Stimulated activated CD4-positive, alpha-beta T cell treated with anti-CD3 and anti-CD28 coated beads, Interleukin-1b, Interleukin-23, amount 100 ng/mL, for 24 hours (primary cell): ENCODE measurements at regions not wholly inside any gene's neighbourhood (a gene's known extent, or its start where the extent isn't known, plus 50 kb on each side); places are given as distances from the start of the nearest gene placed in this dataset.
"Not testable (repeated sequence)": the region's sequence is repeated elsewhere in the genome, so short reads cannot be mapped to it uniquely, and the experiment has no call there.

ENCODE experiments used
- DNase-seq, 4 experiments: peaks; one replicate each; pipeline ENCODE4 v3.0.0-alpha.2; 2020; ENCODE audit warnings: low read depth in 4 of 4, low spot score in 1 of 4

DNA sequence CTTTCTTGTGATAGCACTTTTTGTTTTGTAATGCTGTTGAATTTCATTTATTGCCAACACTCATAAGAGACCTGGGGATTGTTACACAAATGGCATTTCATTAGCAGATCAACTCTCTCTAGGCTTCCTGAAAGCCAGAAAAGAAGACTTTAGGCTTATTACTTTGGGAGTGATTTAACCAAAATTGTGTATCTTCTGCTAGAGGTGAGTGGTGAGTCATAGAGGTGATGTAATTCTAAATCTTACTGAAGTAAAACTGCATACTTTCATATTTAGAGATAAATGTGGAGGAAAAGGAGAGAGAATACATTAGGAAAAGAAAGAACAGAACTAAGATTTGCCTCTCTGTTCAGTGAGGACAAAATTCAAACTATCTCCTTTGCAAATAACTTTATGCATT lies 304.7 kb upstream of the RGS17 start:
- DNase-seq: no peak

DNA sequence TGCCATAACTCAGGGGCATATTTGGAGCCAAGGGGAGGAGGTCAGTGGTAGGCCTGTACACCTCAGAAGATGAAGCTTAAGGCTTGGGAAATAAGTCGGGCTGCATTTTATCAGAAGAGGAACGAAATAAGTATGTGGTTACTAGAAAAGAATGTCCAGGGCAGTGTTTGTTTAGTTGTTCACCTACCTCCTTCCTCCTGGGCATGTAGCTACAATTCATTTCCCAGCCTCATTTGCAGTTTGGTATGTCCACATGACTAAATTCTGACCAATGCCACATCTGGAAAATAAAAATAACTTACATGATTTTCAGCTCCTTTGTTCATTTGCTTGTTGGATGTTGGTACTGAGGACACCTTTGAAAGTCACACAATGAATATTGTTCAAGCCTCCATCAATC lies 294.5 kb upstream of the RGS17 start:
- DNase-seq: no peak

DNA sequence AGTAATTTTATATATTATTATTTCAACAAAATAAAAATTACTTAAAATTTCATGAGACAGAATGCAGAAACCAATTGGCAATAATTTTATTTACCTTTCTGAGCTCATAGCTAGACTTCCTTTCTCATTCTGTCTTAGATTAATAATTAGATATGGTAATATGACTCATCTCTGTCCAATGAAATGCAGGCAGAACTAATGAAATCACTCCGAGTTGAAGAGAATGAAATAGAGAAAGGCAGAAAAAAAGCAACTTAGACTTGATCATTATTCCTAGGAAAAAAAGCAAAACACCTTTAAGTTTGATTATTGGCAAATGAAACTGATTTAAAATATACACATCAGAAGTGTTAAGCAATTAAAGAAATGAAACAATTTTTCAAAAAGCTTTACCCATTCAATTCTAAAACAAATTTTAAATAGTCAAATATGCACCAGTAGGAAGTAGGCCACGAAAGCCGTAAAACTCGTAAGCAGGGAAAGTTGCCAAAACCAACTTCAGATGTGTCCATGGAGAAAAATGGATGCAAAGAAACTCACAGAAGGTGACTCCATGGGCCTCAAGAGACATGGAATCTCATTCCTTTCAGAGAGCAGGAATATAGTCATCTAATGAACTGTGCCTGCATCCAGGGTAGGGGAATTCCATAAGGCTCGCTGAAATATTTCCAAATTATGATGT lies 293.8 kb upstream of the RGS17 start:
- no peak for DNase-seq

DNA sequence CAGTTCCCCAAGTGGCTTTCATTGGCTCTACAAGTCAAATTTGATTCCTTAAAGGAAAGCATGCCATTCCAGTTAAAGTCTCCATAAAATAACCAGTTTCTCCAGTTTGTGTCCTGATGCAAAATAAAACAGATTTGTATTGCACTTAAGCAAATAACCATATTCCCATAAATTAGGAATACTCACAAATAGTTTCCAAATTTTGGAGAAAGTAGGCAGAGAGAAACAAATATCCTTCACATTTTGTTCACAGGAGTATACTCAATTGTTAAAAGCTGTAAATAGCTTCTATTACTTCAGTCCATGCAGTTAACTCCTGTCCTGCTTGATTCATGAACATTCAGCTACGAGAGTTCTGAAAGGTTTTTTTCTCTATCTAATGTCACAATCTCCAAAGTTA lies 281.4 kb upstream of the RGS17 start:
- no peak for DNase-seq

DNA sequence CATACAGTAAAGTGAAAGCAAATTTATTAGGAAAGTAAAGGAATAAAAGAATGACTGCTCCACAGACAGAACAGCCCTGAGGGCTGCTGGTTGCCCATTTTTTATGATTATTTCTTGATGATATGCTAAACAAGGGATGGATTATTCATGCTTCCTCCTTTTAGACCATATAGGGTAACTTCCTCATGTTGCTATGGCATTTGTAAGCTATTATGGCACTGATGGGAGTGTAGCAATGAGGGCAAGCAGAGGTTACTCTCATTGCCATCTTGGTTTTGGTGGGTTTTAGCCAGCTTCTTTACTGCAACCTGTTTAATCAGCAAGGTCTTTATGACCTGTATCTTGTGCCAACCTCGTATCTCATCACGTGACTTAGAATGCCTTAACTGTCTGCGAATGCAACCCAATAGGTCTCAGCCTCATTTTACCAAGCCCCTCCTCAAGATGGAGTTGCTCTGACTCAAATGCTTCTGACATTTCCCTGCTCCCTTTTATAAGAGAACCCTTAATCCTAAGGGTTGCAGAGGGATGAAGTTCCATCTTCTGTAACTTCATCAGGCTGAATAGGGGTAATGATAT lies 280.1 kb upstream of the RGS17 start:
- DNase-seq: no peak

DNA sequence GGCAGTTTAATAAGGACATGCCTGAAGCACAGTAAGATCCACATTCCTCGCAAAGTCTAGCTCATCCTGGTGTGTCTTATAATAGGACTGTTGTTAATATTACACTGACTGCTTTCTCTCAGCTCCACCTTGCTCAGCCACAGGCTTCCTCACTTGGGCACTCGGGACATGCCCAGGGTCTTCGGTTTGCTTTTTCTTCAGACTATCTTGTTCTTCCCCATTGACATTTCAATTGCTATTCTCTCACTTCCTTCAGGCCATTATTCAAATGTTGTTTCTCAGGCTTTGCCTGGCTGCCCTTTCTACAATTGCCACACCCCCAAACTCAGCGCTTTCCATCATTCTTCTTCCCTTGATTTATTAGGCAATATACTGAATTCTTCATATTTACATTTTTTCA lies 274.8 kb upstream of the RGS17 start:
- no peak for DNase-seq

DNA sequence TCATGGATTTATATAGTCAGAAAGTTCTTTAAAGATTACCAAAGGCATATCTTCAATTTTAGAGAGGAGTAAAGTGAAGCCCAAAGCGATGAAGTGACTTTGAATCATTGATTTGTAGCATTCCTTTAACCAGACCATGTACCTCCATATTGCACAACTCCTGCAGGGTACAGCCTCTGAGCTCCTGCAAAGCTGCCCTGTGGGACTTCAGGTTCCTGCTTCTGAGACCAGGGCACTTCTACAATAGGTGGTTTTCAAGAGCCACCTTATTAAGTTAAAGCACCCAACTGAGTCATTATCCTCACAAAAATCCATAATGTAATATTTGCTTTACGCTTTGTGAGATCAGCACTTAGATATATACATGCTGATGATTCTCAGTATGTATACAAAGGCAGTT lies 270.7 kb upstream of the RGS17 start:
- no peak for DNase-seq

DNA sequence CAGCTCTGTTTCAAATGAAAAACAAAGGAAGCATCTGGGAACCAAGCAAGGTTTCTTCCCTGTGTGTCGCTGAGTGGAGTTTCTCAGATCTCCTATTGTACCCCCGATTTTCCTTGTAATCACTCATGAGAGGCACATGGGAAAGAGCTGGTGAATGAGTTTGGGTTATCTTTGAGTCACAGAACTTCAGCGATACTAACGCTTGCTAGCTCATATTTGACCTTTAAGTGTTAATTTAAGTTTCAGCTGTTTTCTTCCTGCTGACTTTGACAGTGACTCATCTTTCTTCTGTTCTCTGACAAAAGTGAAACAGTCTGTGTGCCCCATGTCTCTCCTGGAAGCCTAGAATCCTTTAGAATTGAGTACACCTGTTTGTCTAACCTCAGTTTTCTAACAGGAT lies 261.1 kb upstream of the RGS17 start:
- DNase-seq: no peak

DNA sequence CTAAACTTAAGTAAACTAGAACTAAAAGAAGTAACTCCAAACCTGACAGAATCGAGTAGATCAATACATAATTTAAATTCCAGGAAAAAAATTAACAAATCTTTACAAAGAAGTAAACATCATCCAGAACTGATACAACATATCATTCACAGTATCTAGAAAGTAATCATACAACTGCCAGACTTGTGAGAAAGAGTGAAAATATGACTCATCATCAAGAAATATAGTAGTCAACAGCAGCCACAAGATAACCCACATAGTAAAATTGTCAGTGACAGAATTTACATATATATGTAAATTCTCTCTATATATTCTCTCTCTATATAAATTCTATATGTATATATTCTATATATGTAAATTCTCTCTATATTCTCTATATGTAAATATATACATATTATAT lies 242.8 kb upstream of the RGS17 start:
- no peak for DNase-seq

DNA sequence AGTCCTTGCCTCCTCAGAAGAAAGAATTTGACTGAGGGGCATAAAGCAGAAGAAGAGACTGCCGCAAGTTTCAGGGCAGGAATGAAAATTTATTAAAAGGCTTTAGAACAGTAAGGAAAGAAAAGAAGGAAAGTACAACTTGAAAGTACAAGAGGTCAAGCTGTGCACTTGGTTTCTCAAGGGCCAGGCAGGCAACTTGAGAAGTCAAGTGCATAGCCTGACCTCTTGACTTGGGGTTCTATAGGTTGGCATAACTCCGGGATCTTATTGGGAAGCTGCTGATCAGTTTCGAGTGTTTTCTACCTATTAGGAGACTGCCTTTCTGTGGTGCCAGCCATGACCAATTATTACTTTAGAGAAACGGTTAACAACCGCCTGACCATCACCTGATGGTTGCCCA lies 237.0 kb upstream of the RGS17 start:
- no peak for DNase-seq

DNA sequence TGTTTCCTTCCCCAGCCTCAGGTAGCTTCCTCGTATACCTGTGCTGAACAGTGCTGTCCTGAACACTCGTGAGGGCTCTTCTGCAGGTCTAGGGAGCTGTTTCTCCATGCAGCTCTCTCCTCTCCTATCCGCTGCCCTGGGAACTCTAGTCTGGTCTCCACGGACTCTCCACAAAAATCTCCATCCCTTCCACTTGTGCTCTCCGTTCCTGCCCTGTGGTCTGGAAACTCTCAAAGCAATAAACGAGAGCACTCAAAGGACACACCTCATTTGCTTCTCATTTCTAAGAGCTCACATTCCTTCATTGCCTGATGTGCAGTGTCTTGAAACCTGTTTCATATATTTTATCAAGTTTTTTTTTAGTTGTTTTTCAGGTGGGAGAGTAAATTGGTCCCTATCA lies 235.9 kb upstream of the RGS17 start:
- no peak for DNase-seq

DNA sequence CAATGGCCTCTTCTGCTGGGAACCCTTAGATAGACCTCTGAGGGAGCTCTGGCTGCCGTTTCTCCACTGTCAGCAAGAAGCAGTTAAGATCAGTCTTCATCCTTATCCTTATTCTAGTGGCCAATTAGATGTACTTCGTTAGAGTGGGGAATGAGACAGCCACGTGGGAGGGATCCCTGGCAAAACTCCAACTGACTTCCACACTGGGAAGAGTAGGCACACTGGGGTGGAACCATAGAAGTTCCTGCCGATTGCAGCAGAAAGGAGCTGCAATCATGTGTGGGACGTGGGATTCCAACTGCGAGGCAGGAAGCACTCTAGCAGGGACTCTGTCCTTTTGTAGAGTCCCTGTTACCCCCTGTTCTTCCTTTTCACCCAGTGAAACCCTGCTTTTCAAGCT lies 226.3 kb upstream of the RGS17 start:
- DNase-seq: no peak

DNA sequence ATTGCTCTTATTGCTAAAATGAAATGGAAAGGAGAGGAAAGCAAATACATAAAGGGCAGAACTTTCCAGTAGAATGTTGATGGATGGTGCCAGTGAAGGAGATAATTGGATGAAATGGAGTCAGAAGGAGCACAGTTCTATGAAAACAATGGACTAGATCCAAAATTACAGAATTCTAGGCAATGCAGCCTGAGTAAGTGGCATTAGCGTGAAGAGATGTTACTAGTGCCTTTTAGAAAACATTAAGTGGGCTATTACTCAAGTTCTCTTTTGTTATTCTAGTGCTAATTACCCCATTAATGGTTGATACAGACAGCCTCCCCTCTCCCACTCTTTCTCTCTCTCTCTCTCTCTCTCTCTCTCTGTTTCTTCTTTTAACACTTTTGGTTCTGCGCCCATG lies 209.5 kb upstream of the RGS17 start:
- no peak for DNase-seq

DNA sequence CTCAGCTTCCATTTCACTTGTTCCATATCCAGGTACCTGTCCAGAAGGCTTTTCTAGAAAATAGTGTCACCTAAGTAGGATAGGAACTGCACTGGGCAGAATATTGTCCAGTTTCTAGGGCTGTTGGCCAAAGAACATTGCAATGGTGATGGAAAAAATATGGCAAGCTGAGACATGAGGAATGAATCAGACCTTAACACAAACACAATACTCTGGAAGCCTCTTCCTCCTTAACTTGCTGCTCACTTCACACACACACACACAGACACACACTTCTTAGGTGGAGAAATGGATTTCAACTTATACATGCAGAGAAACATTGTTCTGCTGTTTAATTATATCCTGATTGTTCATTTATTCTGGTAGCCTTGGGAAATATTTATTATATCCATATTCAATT lies 203.0 kb upstream of the RGS17 start:
- no peak for DNase-seq

DNA sequence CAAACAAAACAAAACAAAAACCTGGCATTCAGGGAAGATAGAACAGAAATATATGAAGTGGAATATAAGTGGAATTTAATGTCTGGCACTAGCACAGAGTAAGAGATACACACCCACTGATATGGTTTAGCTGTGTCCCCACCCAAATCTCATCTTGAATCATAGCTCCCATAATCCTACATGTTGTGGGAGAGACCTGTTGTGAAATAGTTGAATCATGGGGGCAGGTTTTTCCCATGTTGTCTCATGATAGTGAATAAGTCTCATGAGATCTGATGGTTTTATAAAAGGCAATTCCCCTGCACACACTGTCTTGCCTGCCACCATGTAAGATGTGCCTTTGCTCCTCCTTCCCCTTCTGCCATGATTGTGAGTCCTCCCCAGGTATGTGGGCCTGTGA lies 200.1 kb upstream of the RGS17 start:
- DNase-seq: not testable (repeated sequence)

DNA sequence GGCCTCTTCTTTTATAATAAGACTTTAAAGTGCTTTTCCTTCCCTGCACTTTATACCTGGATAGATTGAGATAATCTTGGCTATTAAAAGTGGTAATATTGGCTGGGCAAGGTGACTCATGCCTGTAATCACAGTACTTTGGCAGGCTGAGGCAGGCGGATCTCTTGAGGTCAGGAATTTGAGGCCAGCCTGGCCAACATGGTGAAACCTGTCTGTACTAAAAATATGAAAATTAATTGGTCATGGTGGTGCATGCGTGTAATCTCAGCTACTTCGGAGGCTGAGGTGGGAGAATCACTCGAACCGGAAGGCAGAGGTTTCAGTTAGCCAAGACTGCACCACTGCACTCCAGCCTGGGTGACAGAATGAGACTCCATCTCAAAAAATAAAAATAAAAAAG lies 197.1 kb upstream of the RGS17 start:
- no peak for DNase-seq

DNA sequence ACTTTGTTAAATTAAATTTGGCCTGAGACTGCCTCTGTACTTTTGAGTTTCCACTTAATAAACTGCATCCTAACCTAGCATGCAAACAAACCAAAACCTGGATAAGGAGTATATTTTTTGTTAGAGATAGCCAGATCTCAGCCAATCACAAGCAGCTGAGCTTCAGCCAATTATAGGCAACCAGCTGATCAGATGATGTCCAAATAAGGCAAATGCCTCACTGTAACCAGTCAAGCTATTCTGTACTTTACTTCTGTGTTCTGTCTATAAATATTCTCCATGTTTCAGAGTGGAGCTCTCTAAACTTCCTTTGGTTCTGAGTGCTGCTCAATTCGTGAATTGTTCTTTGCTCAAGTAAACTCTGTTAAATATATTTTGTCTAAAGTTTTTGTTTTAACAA lies 194.6 kb upstream of the RGS17 start:
- no peak for DNase-seq

DNA sequence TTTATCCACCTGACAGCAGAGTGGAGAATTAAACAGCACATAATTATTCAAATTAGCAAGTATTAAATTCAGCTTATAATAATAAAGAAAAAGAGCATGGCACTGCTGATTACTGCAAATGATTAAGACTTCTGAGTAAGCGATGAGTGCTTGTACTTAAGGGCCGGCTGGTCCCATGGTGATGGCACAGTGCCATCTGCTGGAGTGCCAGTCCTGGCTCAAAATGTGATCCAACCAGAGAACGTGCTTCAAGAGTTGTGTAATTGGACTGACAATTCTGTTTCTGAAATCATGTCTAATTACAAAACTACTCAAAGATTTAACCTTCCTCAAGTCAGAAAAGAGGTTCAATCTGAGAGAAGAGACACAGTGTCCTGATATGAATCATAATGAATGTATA lies 181.6 kb upstream of the RGS17 start:
- DNase-seq: peak in 1 of 4 experiments; percentile 5

DNA sequence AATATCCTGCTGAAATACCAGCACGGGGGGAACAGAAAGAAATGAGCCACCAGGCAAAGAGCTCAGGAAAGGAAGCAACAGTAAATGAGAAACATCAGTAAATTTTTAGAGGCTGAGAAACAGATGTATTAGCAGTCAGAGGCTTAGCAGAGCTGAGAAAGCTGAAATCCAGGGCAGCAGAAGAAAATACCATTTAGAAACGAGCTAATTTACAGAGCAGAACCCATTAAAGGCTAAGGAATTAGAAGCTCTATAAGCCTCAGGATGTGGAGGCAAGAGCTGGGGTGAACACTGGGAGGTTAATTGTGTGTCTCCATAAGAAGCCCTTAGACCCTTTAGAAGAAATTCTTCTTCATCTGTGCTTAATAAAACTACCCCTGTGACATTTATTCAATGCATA lies 178.6 kb upstream of the RGS17 start:
- DNase-seq: no peak

DNA sequence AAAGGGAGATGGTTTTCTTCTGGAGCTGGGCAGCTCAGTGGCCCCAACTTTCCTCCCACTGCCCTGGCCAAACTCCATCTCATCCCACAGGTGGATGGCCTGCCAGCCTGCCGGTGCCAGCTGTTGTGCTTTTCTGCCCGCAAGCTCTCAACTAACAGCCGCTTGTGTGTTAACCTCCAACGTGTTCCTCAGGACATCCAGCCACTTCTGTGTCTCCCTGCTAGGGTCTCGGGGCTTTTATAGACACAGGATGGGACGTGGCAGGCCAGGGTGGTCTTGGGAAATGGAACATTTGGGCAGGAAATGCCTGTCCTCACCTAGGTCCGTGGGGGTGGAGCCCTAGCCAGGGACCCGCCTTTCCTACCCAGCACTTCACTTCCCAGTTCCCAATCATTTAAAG lies 171.1 kb upstream of the RGS17 start:
- no peak for DNase-seq

DNA sequence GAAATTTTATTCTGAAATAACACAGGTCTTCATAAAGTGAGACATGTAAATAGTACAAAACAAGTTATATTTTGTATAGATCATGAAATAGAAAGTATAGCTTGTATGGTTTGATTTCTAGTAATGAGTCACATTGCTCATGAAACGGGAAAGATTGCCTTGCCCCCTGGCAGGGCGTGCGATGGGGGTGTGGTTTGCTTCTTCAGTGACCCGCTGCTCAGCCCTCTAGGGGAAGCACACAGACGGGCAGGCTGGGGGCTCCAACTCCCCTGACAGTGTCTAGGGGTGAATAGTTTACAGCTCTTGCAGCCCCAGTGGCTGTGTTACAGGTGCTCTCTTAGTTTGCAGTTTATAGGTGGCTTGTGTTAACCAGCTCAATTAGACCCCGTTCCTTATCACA lies 170.5 kb upstream of the RGS17 start:
- DNase-seq: no peak

DNA sequence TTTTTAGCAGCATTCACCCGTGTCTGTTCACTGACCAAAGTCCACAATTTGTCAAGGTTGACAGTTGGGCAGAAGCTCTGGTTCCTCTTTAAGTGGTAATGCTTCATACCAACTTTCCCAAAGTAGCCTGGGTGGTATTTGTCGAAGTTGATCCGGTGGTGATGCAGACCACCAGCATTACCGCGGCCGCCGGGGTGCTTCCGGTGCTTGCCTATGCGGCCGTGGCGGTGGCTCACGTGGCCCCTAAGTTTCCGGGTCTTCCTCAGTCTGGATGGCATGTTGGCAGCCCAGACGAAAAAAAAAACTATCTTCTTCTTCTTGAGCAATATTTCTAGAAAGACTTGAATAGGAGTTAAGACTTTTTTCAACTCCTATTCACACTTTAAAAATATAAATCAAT lies 151.4 kb upstream of the RGS17 start:
- not testable (repeated sequence) for DNase-seq

DNA sequence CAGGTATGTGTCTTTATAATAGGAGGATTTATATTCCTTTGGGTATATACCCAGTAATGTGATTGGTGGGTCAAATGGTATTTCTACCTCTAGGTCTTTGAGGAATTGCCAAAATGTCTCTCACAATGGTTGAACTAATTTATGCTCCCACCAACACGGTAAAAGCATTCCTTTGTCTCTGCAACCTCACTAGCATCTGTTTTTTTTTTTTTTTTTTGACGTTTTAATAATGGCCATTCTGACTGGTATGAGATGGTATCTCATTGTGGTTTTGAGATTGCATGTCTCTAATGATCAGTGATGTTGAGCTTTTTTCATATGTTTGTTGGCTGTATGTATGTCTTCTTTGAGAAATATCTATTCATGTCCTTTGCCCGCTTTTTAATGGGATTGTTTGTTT lies 144.9 kb upstream of the RGS17 start:
- no peak for DNase-seq
